Motor neuron (in vitro differentiated cells): ENCODE measurements at regions not wholly inside any gene's neighbourhood (a gene's known extent, or its start where the extent isn't known, plus 50 kb on each side); places are given as distances from the start of the nearest gene placed in this dataset.
A peak's percentile ranks its signal among the peaks of the same experiment; 100 is the strongest.
"Not testable (repeated sequence)": the region's sequence is repeated elsewhere in the genome, so short reads cannot be mapped to it uniquely, and the experiment has no call there.

ENCODE experiments used
- ATAC-seq, 8 experiments: fragments of 200-7000 bp; cut with Tn5 transposase; replicated peaks in 6 of 8; 2 replicates each; pipeline ENCODE4 v1.8.0; 2021; ENCODE audit warnings: mild to moderate bottlenecking in 8 of 8, moderate library complexity in 8 of 8
- H3K27ac ChIP-seq, 2 donors: fragments of 250-450 bp; sonication (Bioruptor Pico); 2 replicates each; pipeline ENCODE4 v1.9.0; 2021; ENCODE audit warnings: antibody characterized with exemption in 2 of 2, mild to moderate bottlenecking in 2 of 2, moderate library complexity in 1 of 2
- H3K4me1 ChIP-seq, 2 donors: fragments of 250-450 bp; sonication (Bioruptor Pico); replicated peaks in 1 of 2; 2 replicates each; pipeline ENCODE4 v1.6.1; 2021; ENCODE audit warnings: antibody characterized with exemption in 2 of 2, mild to moderate bottlenecking in 2 of 2, moderate library complexity in 1 of 2
- H3K4me3 ChIP-seq, 5 donors: fragments of 250-450 bp; sonication (Bioruptor Pico); 2 replicates each; pipeline ENCODE4 v1.9.0; 2021; ENCODE audit warnings: antibody characterized with exemption in 5 of 5, mild to moderate bottlenecking in 5 of 5, moderate library complexity in 4 of 5
- WGBS, 10 experiments: fragments of 450-650 bp; shearing (Covaris generic); methylation state at CpG; one replicate each; pipeline ENCODE4 v1.0.0; 2022; 5-methylcytosine and 5-hydroxymethylcytosine counted together
- in situ Hi-C, 9 experiments: fragments of 400-800 bp; cut with MboI; loops; one replicate each; pipeline ENCODE4 v1.15.0; 2021; ENCODE audit warnings: low sequenced_read_pairs in 9 of 9, low pct_unique_long_range_greater_than_20kb in 2 of 9; ENCODE audit not compliant: unreplicated experiment in 9 of 9

- no peak overlapping the region for H3K4me3 ChIP-seq
- in situ Hi-C loops, result no loop called here
- 36 to 100% (median 77%) methylated on average over 1 to 2 of the region's 2 CpGs; no CpG with 5 or more reads in 1 of the 10 experiments for WGBS, 10 experiments
Measured at GRCh38 chr4:17252131-17252530, 259.8 kb downstream of the QDPR start.

DNA sequence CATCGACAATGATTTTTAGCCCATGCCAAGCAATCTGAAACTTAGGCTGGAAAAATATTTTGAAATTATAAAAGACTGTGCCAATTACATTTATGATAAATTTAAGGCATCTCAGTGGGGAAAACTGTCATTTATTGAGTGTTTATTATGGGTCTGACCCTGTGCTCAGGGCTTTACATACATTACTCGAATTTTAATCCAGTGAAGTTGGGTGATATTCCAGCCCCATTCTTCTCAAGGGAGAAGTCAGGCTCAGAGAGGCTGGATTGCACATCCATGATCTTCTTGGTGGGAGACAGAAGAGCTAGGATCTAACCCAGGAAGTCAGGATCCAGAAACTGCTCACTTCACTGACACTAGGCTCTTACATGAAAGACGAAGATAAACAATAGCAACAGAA, 260.8 kb downstream of the QDPR start:
- no peak for ATAC-seq
- 51 to 90% (median 86%) methylated on average over 1 to 3 of the region's 3 CpGs; no CpG with 5 or more reads in 1 of the 10 experiments for WGBS, 10 experiments
- no peaks in the 10 kb centered on the region for H3K4me1 ChIP-seq
- in situ Hi-C loops, result no loop called here
- H3K27ac ChIP-seq, result no peak overlapping the region
- no peak overlapping the region for H3K4me3 ChIP-seq

More at GRCh38 chr4:17252131-17252530, 259.8 kb downstream of the QDPR start:
- H3K27ac ChIP-seq, result no peak overlapping the region
- H3K4me1 ChIP-seq, result no peaks in the 10 kb centered on the region
- no peak for ATAC-seq

GRCh38 chr4:17250591-17250990, 261.3 kb downstream of the QDPR start:
- WGBS, 10 experiments, result 24 to 100% (median 92%) methylated on average over 1 to 4 of the region's 4 CpGs
- H3K27ac ChIP-seq, result no peak overlapping the region
- no peaks in the 10 kb centered on the region for H3K4me1 ChIP-seq
- no peak for ATAC-seq
- in situ Hi-C loops, result no loop called here
- H3K4me3 ChIP-seq, result no peak overlapping the region

DNA sequence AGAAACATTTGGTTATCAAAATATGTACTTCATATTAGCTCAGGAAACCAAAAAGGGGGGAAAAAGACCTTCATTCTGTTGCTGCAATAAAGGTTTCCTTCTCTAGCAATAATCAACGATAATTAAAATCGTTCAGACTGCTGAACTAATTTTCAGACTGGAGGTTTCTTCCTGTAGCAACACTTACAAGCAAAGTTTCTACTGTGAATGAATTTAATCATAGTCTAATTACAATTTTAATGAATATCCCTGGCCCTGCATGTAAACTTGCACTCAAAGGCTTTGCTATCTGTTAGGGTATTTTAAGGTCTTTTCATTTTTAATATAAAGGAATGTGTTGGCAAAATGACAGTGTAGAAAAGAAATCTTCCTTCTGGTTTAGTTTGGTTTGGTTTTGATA, 265.2 kb downstream of the QDPR start:
- no peak for ATAC-seq
- H3K4me1 ChIP-seq, result no peaks in the 10 kb centered on the region
- in situ Hi-C loops, result no loop called here
- 63 to 100% (median 90%) methylated on average over 2 of the region's 2 CpGs; no CpG with 5 or more reads in 1 of the 10 experiments for WGBS, 10 experiments
- no peak overlapping the region for H3K4me3 ChIP-seq
- H3K27ac ChIP-seq, result no peak overlapping the region

DNA sequence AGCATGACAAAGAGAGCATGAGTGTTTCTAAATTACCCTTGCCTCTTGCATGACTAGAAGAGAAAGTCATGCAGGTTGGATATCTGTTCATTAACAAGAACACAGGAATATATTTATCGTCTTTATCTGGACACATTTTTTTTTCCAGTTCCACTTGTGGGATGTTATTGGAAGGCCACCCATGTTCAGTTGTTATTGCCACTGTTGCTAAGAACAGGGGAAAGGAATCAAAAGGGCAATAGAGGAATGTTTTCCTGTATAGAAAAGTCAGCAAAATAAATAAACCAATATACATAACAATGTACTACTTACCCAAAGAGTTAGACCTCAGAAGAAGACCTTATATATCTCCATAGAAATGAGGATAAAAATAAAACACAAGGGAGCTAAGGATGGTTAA, 270.1 kb downstream of the QDPR start:
- in situ Hi-C loops, result no loop called here
- 18 to 100% (median 83%) methylated on average over 1 of the region's 1 CpG; no CpG with 5 or more reads in 1 of the 10 experiments for WGBS, 10 experiments
- ATAC-seq, result peak in 2 of 8 experiments; percentile 30 to 72
- Histone ChIP-seq H3K27ac (no peak overlapping the region), H3K4me3 (no peak overlapping the region), H3K4me1 (no peaks in the 10 kb centered on the region)

DNA sequence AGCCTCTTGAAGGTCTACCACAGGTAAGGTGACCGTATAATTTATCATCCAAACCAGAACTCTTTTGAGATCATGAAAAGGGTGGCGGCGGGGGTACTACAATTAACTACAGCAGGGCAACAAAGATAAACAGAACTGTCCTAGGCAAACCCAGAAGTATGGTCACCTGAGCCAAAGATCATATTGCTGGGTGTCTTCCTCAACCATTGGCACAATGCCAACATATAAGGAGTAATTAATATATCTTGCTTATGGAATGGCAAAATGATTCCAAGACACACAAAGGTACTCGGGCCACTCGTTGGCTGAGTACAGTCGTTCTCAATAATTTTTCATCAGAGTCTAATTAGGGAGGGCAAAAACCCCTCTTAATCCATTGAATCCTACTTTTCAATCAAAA, 273.3 kb downstream of the QDPR start:
- WGBS, 10 experiments, result 82 to 100% (median 96%) methylated on average over 2 to 6 of the region's 6 CpGs
- no peak for ATAC-seq
- H3K4me3 ChIP-seq, result no peak overlapping the region
- in situ Hi-C loops, result no loop called here
- peaks cover 12 to 13% of the 10 kb centered on the region in 2 donors for H3K4me1 ChIP-seq
- no peak overlapping the region for H3K27ac ChIP-seq

GRCh38 chr4:17236686-17237085, 275.2 kb downstream of the QDPR start:
- 13 to 86% (median 73%) methylated on average over 1 of the region's 1 CpG; no CpG with 5 or more reads in 5 of the 10 experiments for WGBS, 10 experiments
- in situ Hi-C loops, result no loop called here
- Histone ChIP-seq H3K27ac (no peak overlapping the region), H3K4me1 (peaks cover 18 to 20% of the 10 kb centered on the region in 2 donors), H3K4me3 (no peak overlapping the region)
- peak in 2 of 8 experiments; percentile 72 to 86 for ATAC-seq

DNA sequence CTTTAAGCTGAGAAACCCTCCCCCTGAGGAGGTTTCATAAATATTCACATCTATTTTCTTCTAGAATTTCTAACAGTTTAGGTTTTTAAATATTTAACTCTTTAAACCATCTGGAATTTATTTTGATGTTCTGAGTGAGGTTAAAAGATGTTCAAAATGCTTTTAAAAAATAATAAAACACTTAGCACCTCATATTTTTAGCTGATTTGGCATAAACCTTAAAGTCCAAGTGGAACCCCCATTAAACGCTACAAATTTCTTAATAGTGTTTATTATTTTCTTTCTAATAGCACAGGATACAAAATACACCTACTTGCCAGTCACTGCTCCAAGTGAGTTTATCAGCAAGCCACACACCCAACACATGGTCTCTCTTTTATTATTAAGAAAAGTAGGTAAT, 277.2 kb downstream of the QDPR start:
- no peak overlapping the region for H3K27ac ChIP-seq
- no peak overlapping the region for H3K4me3 ChIP-seq
- H3K4me1 ChIP-seq, result peaks cover 18 to 20% of the 10 kb centered on the region in 2 donors
- in situ Hi-C loops, result no loop called here
- WGBS, 10 experiments, result 60 to 100% (median 83%) methylated on average over 1 of the region's 1 CpG; no CpG with 5 or more reads in 2 of the 10 experiments
- no peak for ATAC-seq

DNA sequence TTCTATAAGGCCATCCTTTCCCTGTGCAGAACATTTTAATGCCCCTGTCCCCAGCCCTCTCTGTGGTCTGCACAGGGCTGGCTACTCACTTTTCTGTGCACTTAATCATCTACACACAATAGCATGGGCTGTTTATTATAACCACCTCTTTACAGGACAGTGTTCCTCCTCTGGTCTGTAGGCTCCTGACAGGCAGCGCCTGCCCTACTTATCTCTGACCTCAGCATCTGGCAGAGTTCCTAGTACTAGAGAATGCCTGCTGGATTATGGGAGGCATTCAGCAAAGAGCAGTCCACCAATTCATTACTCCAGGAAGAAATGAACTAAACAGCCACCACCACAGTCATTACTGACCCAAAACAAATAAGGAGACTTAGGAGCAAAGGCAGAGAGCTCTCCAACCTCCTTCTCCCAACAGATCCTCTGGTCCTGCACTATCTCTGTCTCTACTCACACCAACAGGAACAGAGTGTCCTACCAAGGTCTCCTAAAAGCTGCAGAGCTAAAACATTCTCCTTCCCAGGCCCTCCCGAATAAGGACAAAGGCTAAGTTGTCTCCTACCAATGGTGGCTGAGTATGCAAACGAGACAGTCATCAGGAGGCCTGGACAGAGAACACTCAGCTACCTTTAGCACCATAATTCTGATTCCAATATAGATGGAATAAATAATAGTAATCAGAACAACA, 279.2 kb downstream of the QDPR start:
- no peak overlapping the region for H3K4me3 ChIP-seq
- H3K4me1 ChIP-seq, result peaks cover 18 to 20% of the 10 kb centered on the region in 2 donors
- no peak overlapping the region for H3K27ac ChIP-seq
- 60 to 100% (median 81%) methylated on average over 1 to 3 of the region's 3 CpGs; no CpG with 5 or more reads in 3 of the 10 experiments for WGBS, 10 experiments
- peak in 7 of 8 experiments; percentile 59 to 96 (median 94) for ATAC-seq
- in situ Hi-C loops, result no loop called here

DNA sequence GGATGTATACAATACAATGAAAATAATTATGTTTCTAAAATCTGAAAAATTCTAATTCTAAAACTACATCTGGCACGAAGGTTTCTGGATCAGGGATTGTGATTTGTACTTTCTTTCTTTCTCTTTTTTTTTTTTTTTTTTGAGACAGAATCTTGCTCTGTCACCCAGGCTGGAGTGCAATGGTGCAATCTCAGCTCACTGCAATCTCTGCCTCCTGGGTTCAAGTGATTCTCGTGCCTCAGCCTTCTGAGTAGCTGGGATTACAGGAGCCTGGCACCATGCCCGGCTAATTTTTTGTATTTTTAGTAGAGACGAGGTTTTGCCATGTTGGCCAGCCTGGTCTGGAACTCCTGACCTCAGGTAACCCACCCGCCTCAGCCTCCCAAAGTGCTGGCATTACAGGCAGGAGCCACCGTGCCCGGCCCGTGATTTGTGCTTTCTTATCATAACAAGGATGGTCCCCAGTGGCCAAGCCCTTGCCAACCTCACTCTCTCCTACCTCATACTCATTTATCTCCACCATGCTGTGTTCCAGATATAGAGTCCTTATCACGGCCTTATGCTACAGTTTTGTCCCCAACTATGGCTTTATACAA, 279.9 kb downstream of the QDPR start:
- ATAC-seq, result peak in 3 of 8 experiments; percentile 6 to 7 (median 6)
- H3K4me3 ChIP-seq, H3K27ac ChIP-seq, in situ Hi-C loops: not testable (repeated sequence)
- 55 to 95% (median 89%) methylated on average over 2 to 9 of the region's 9 CpGs for WGBS, 10 experiments
- peaks cover 18 to 20% of the 10 kb centered on the region in 2 donors for H3K4me1 ChIP-seq

DNA sequence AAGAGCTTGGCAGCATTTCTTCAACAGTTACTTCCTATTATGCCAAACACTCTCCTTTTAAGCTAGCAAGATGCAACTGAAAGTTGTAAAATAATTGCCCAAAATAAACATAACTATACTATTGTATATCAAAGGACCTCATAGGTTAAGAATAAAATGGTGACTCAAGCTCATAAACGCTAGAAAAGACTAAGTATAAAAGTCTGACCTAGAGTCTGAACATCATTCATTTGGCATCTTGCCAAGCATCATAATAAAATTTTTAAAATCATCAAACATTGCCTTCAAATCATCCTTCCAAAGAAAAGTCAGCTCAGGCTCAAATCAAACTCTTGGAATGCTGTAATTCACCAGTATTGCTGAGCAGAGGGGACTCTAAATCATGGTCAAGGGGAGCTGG, 281.2 kb downstream of the QDPR start:
- in situ Hi-C loops, result no loop called here
- no peak overlapping the region for H3K4me3 ChIP-seq
- no peak overlapping the region for H3K27ac ChIP-seq
- peaks cover 16% of the 10 kb centered on the region in 2 donors for H3K4me1 ChIP-seq
- ATAC-seq, result no peak
- 0 to 100% (median 80%) methylated on average over 1 of the region's 1 CpG; no CpG with 5 or more reads in 1 of the 10 experiments for WGBS, 10 experiments

- no peaks in the 10 kb centered on the region for H3K4me1 ChIP-seq
- in situ Hi-C loops, result no loop called here
- ATAC-seq, result no peak
- no peak overlapping the region for H3K27ac ChIP-seq
- no peak overlapping the region for H3K4me3 ChIP-seq
Measured at GRCh38 chr4:17220816-17221215, 291.1 kb downstream of the QDPR start.

DNA sequence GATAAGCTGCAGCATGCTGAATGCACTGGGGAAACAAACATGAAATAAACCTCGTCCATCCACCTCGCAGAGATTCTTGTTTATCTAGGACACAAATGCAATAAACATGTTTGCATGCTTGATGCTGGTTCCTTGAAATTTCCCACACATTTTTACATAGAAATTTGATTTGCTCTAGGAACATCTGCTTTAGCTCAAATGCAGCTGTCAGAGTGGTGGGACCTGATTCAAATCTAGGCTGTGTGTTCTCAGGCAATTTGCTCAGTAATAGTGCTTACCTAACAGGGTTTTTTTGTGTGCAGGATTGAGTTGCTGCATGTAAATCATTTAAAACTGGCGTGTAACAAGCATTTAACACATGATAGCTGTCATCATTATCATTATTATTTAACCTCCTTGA, 293.1 kb downstream of the QDPR start:
- no peak overlapping the region for H3K4me3 ChIP-seq
- in situ Hi-C loops, result no loop called here
- H3K27ac ChIP-seq, result no peak overlapping the region
- no peaks in the 10 kb centered on the region for H3K4me1 ChIP-seq
- no peak for ATAC-seq
- WGBS, 10 experiments, result 39 to 100% (median 80%) methylated on average over 1 to 3 of the region's 3 CpGs; no CpG with 5 or more reads in 3 of the 10 experiments
